Dedifferentiated amniotic fluid mesenchymal stem cell (primary cell): ENCODE measurements at regions not wholly inside any gene's neighbourhood (a gene's known extent, or its start where the extent isn't known, plus 50 kb on each side); places are given as distances from the start of the nearest gene placed in this dataset.
"Not testable (repeated sequence)": the region's sequence is repeated elsewhere in the genome, so short reads cannot be mapped to it uniquely, and the experiment has no call there.

Experiments
- DNase-seq: peaks from one replicate; pipeline ENCODE4 v3.0.0-alpha.2; 2016; ENCODE audit errors: extremely low spot score

DNA sequence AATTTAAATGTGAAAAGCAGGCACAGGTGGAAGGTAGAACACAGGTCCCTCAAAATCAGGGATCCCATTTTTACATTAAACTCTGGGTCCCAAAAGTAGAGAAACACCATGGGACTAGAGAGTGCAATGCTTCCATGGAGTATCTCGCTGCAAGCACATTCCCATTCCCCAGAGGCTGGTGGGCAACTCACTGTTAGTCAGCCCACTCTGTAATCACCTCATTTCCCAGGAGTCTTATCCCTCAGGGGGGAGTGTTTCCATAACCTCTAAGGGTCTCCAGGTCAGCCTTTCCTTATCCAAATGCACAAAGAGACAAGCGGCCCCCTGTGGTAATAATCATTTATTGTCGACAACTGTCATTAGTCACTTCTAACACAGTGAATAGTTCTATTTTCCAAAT lies 490.1 kb upstream of the LRRC7 start:
- no peak for DNase-seq

- no peak for DNase-seq
Observed at GRCh38 chr1:69081668-69082067, 486.1 kb upstream of the LRRC7 start.

- DNase-seq, result no peak
Observed at GRCh38 chr1:69082312-69082711, 485.4 kb upstream of the LRRC7 start.

- no peak for DNase-seq
Observed at GRCh38 chr1:69086148-69086547, 481.6 kb upstream of the LRRC7 start.

DNA sequence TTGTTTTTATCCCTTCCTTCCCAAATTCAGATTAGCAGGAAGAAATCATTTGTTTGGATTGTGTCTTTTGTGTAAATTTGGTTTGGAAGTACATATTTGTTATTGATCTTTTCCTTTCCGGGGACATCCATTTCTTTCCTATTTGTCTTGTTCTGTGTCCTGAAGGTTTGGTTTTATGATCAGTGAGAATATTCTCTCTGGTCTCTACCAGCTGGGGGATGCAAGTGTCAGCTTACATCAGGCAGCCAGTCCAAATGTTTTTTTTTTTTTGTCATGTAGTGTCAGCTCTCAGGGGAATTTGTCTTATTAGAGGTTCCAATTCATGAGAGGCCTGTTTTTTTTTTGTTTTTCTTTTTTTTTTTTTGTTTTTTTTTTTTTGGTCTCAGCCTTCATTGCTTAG lies 479.2 kb upstream of the LRRC7 start:
- DNase-seq, result no peak

GRCh38 chr1:69090170-69090569 lies 477.6 kb upstream of the LRRC7 start:
- DNase-seq, result no peak

DNA sequence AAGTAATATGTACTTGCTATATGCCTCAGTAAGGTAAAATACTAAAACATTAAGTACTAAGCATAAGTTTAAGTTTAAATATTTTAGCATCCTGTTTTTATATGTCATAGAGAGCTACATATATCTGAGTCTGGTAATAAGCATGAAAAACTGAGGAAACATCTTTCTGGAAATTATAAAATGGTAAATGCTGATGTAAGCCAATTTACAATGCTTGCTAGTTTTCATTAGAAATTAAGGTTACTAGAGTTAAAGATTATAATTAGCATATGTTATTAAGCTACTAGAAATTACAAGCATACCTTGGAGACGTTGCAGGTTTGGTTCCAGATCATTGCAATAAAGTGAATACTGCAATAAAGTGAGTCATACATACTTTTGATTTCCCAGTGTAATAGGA lies 477.0 kb upstream of the LRRC7 start:
- DNase-seq, result no peak

DNA sequence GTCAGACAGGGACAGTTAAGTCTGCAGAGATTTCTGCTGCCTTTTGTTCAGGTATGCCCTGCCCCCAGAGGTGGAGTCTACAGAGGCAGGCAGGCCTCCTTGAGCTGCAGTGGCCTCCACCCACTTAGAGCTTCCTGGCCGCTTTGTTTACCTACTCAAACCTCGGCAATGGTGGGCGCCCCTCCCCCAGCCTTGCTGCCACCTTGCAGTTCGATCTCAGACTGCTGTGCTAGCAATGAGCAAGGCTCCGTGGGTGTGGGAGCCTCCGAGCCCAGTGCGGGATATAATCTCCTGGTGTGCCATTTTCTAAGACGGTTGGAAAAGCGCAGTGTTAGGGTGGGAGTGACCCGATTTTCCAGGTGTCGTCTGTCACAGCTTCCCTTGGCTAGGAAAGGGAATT lies 465.7 kb upstream of the LRRC7 start:
- DNase-seq, result not testable (repeated sequence)

DNA sequence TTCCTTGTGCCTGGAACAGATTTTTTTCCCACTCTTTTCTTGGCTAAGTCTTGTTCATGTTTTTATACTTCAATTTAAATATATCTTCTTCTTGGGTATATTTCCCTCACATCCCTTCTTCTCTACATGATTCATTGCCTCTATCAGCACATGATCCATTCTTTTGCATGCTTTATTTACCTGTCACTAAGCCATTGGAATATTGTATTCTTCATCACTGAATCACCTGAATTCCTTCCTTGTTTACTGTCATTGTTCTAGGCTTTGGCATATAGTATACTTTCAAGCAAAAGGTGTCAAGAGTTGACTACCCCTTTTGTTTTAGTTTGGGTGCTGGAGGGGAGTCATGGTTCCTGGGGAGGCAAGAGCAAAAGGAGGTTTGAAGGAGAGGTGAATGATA lies 464.5 kb upstream of the LRRC7 start:
- no peak for DNase-seq

GRCh38 chr1:69103705-69104385 lies 463.9 kb upstream of the LRRC7 start:
- no peak for DNase-seq

DNA sequence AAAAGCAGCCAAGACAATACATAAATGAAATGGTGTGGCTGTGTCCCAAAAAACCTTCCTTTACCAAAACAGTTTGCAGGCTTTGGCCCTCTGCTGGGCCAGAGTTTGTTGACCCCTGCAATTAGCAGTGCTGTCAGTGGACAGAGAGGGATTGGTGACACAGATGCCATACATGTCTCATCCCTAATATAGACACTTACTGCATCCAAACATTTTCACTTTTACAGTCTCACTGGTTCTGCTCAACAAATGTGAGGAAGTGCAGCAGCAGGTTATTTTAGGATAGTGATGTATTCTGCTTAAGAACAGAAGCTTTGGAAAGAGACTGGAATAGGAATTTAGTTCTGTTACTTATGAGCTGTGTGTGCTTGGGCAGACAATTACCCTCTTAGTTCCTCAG lies 462.8 kb upstream of the LRRC7 start:
- no peak for DNase-seq

DNA sequence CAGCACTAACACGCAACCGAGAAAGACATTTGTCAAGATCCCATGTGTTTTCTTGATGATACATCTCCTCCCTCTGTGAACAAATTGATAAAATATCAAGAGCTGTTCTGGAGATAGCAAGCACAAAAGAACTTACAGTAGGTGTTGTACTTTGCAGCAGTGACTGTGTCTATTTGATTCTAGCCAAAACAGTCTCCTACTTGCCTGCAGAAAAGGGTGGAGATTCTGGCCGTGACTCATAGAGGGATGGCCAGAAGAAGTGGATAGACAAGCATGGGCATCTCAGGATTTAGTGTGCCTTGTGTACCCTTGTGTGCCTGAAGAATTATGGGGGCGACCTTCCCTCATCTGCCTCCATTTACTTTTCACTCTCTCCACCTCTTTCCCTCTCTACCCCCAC lies 458.4 kb upstream of the LRRC7 start:
- no peak for DNase-seq

GRCh38 chr1:69110851-69111250 lies 456.9 kb upstream of the LRRC7 start:
- DNase-seq, result no peak

DNA sequence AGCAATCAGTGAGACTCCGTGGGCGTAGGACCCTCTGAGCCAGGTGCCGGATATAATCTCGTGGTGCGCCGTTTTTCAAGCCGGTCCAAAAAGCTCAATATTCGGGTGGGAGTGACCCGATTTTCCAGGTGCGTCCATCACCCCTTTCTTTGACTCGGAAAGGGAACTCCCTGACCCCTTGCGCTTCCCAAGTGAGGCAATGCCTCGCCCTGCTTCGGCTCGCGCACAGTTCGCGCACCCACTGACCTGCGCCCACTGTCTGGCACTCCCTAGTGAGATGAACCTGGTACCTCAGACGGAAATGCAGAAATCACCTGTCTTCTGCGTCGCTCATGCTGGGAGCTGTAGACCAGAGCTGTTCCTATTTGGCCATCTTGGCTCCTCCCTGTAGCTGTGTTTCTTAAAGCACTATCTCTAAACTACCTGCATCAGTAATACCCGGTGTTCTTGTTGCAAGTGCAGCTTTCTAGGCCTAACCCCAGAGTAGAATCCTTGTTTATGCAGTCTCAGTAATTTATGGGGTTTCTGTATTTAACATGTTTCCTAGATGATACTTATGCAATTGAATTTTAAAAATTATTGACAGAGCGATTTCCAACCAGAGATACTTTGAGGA lies 447.5 kb upstream of the LRRC7 start:
- not testable (repeated sequence) for DNase-seq

DNA sequence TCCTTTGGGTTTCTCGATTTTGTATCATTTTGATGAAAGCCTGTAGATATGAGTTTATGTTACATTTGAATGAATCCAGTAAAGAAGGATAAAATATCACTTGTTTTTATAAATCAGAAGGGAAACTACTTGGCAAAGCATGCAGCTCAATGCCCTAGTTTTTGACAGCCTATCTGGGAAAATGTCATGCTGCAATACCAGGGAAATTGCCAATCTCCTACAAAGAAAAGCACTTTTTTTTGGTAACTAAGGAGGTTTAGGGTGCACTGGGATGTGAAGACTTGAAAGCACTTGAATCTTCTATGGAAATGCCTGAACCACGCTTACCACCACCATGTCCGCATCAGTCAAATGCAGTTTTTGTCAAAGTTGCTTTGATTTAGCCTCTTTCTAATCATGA lies 446.9 kb upstream of the LRRC7 start:
- no peak for DNase-seq

DNA sequence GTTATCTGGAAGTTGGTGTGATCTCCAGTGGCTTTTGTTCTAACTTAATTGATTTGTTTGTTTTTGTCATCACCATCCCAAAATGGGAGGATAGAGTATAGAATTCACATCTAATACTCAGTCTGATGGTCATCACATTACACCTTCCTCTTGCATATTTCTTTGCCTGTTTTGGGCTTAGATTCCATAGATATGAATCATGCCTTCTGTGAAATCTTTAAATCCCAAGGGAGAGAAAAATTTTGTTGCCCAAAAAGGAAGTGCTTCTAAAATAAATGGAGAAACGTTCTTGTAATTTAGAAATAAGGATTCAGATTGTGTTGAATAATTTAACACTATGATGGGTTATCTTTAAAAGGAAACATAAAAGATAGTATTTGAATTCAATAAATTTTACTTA lies 446.0 kb upstream of the LRRC7 start:
- DNase-seq, result no peak

DNA sequence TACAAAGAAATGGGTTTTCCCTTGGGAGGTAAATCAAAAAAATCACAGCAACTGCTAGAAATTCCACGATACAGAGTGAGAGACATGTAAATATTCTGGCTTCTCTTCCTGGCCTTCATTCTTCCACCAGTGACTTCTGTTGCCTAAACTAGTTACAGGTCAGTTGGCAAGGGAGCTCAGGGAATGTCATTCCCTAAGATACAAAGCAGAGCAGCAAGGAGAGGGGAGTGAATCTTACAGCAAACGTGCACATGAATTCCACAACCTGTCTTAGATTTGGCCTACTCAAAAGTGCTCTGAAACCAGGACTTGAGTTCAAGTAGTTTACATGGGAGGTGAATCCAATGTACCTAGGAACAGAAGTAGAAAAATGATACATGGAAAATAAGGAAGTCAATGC lies 445.3 kb upstream of the LRRC7 start:
- no peak for DNase-seq

DNA sequence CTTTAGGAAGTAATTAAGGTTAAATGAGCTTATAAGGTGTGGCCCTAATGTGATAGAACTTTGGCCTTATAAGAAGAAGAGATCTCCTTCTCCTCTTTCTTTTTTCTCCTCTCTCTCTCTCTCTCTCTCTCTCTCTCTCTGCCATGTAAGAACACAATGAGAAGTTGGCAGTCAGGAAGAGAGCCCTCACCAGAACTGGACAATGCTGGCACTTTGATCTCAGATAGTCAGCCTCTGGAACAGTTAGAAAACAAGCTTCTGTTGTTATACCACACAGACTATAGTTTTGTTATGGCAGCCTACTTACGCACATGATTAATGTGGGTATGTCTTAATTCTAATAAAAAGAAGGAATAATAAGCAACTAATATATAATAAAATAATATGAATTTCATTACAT lies 444.2 kb upstream of the LRRC7 start:
- no peak for DNase-seq

GRCh38 chr1:69126796-69127195 lies 440.9 kb upstream of the LRRC7 start:
- no peak for DNase-seq

DNA sequence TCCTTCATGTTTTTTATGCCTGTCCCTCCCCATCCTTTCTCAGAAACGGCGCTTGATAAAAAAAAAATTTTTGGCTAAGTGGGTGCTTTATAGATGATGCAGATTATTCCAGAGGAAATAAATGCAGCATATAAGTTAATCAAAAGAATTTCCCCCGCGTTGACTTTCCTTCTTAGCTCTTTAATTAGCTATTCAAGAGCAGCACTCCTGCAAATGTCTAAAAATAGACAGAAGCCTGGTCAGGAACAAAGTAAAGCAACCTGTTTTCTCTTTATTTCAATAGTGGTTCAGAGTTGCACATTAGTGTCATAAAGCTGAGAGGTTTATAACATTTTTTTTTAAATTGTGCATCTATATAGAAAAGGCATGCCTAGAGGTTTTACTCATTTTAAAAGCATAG lies 439.5 kb upstream of the LRRC7 start:
- DNase-seq, result no peak

DNA sequence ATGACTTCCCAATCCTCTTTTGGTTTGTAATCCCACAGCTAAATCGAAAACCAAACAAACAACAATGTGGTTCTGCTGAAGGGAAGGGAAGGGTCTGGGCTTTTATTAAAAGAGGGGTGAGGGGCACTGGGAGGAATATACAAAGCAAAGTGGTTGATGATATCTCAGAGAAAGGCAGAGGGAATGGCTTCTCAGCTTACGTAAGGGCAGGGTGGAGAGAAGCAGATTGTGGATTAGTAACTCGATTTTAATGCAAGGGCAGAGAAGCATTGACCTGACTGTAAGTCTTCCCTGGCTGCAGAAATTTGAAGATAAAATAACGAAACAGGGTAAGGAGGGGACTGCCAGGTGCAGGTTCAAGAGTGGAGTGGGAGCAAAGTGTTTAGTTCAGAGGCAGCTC lies 438.2 kb upstream of the LRRC7 start:
- DNase-seq, result no peak

DNA sequence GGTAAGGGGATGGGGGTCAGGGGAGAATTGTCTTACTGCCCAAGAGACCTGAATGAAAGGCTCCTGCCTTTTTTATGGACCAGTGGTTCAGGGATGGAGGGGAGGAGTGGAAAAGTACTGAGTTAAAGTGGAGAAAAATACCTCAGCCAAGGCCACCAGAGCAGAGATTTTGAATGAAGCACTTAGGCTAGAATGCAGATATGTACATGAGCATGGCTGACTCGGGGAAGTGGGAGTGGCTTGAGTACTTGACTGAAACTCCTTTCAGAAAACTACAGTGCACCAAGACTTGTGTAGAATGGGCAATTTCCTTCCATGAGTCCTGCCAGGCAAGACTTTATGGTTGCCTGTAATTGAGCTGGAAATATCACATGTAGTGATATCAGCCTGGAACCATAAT lies 429.6 kb upstream of the LRRC7 start:
- DNase-seq, result no peak

DNA sequence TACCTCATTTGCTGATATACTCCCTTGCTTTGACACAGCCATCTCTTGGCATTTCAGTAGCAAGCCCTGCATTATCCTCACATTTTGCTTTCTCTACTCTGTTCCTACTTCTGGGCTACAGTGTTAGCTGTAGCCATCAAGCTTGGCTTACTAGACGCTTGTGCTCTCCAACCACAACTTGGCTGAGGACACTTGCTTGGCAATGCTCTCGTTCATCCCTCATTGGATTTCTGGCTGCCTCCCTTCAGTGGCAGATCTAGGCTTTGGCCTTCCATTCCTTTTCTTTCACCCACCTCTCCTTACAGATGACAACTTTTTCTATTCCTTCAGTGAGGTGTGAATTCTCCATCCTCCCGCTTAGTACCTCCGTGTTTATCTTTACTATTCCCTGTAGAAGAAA lies 428.7 kb upstream of the LRRC7 start:
- no peak for DNase-seq

GRCh38 chr1:69146303-69146702 lies 421.4 kb upstream of the LRRC7 start:
- DNase-seq, result no peak
